Liver (tissue), 3 donors: ENCODE measurements at regions not wholly inside any gene's neighbourhood (a gene's known extent, or its start where the extent isn't known, plus 50 kb on each side); places are given as distances from the start of the nearest gene placed in this dataset.

Experiments used
- GABPA ChIP-seq, 2 donors: IDR thresholded peaks in 1 of 2; conservative IDR thresholded peaks in 1 of 2; 2 replicates each; pipeline ENCODE4 v1.6.1; 2016; ENCODE audit warnings: antibody characterized with exemption in 2 of 2, mild to moderate bottlenecking in 1 of 2, moderate library complexity in 1 of 2
- HNF4G ChIP-seq: IDR thresholded peaks from 2 replicates; pipeline ENCODE4 v1.6.1; 2016; ENCODE audit warnings: antibody characterized with exemption
- JUND ChIP-seq, 2 donors: IDR thresholded peaks; 2 replicates each; pipeline ENCODE4 v1.6.1; 2016; ENCODE audit warnings: antibody characterized with exemption in 2 of 2
- REST ChIP-seq: IDR thresholded peaks from 2 replicates; pipeline ENCODE4 v1.6.1; 2016; ENCODE audit warnings: antibody characterized with exemption, mild to moderate bottlenecking
- RXRA ChIP-seq, 2 donors: IDR thresholded peaks; 2 replicates each; pipeline ENCODE4 v1.6.1; 2017 to 2018; ENCODE audit warnings: antibody characterized with exemption in 2 of 2, mild to moderate bottlenecking in 1 of 2
- TAF1 ChIP-seq: conservative IDR thresholded peaks from 2 replicates; pipeline ENCODE4 v1.6.1; 2016; ENCODE audit warnings: antibody characterized with exemption, mild to moderate bottlenecking
- YY1 ChIP-seq: IDR thresholded peaks from 2 replicates; pipeline ENCODE4 v1.6.1; 2016; ENCODE audit warnings: antibody characterized with exemption, mild to moderate bottlenecking
- TF ChIP-seq, protein P1 (sequence below): fragments of 150-350 bp; IDR thresholded peaks from 2 replicates; pipeline ENCODE4 v1.5.1; 2017; ENCODE audit warnings: improper control_type of control experiment, low read depth, low read length; ENCODE audit not compliant: missing input control
- donor health status: healthy.
- donor health status: healthy.

GRCh38 chr3:5389057-5389456 is 201.6 kb downstream of the EDEM1 start:
- TF ChIP-seq YY1 (no peak), REST (no peak), GABPA (IDR thresholded peaks at IDR 0.05 in 1 of 2, conservative IDR thresholded peaks at IDR 0.05 in 1 of 2) (no peak), HNF4G (no peak), TAF1 (no peak), RXRA (IDR thresholded peaks at IDR 0.05) (no peak), JUND (IDR thresholded peaks at IDR 0.05) (no peak)
- TF ChIP-seq, protein P1, sequence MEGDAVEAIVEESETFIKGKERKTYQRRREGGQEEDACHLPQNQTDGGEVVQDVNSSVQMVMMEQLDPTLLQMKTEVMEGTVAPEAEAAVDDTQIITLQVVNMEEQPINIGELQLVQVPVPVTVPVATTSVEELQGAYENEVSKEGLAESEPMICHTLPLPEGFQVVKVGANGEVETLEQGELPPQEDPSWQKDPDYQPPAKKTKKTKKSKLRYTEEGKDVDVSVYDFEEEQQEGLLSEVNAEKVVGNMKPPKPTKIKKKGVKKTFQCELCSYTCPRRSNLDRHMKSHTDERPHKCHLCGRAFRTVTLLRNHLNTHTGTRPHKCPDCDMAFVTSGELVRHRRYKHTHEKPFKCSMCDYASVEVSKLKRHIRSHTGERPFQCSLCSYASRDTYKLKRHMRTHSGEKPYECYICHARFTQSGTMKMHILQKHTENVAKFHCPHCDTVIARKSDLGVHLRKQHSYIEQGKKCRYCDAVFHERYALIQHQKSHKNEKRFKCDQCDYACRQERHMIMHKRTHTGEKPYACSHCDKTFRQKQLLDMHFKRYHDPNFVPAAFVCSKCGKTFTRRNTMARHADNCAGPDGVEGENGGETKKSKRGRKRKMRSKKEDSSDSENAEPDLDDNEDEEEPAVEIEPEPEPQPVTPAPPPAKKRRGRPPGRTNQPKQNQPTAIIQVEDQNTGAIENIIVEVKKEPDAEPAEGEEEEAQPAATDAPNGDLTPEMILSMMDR: no peak
